Activated T-cell treated with anti-CD3 and anti-CD28 coated beads, Interleukin-2, amount 50 U/mL, for 24 hours (primary cell): ENCODE measurements at regions not wholly inside any gene's neighbourhood (a gene's known extent, or its start where the extent isn't known, plus 50 kb on each side); places are given as distances from the start of the nearest gene placed in this dataset.

ENCODE experiments used
- DNase-seq: peaks from one replicate; pipeline ENCODE4 v3.0.0-alpha.2; 2020
- H3K27ac Mint-ChIP-seq: 2 replicates; pipeline ENCODE4 v1.8.0; 2020; ENCODE audit warnings: mild to moderate bottlenecking, mixed read lengths
- H3K27me3 Mint-ChIP-seq: 2 replicates; pipeline ENCODE4 v1.8.0; 2020; ENCODE audit warnings: mixed read lengths
- H3K36me3 Mint-ChIP-seq: 2 replicates; pipeline ENCODE4 v1.8.0; 2020; ENCODE audit warnings: low read depth, mixed read lengths
- H3K4me1 Mint-ChIP-seq: 2 replicates; pipeline ENCODE4 v1.8.0; 2020; ENCODE audit warnings: low read depth, mixed read lengths
- H3K4me3 Mint-ChIP-seq: 2 replicates; pipeline ENCODE4 v1.8.0; 2020; ENCODE audit warnings: mild to moderate bottlenecking, moderate library complexity, mixed read lengths
- H3K9me3 Mint-ChIP-seq: 2 replicates; pipeline ENCODE4 v1.8.0; 2020; ENCODE audit warnings: mixed read lengths

GRCh38 chr5:93929131-93929530 lies 187.7 kb upstream of the POU5F2 start:
- H3K9me3 Mint-ChIP-seq, result no peaks in the 10 kb centered on the region
- no peak overlapping the region for H3K4me3 Mint-ChIP-seq
- peaks cover 21% of the 10 kb centered on the region for H3K36me3 Mint-ChIP-seq
- H3K4me1 Mint-ChIP-seq, result peaks cover 2% of the 10 kb centered on the region
- H3K27ac Mint-ChIP-seq, result no peak overlapping the region
- DNase-seq, result no peak
- no peaks in the 10 kb centered on the region for H3K27me3 Mint-ChIP-seq

DNA sequence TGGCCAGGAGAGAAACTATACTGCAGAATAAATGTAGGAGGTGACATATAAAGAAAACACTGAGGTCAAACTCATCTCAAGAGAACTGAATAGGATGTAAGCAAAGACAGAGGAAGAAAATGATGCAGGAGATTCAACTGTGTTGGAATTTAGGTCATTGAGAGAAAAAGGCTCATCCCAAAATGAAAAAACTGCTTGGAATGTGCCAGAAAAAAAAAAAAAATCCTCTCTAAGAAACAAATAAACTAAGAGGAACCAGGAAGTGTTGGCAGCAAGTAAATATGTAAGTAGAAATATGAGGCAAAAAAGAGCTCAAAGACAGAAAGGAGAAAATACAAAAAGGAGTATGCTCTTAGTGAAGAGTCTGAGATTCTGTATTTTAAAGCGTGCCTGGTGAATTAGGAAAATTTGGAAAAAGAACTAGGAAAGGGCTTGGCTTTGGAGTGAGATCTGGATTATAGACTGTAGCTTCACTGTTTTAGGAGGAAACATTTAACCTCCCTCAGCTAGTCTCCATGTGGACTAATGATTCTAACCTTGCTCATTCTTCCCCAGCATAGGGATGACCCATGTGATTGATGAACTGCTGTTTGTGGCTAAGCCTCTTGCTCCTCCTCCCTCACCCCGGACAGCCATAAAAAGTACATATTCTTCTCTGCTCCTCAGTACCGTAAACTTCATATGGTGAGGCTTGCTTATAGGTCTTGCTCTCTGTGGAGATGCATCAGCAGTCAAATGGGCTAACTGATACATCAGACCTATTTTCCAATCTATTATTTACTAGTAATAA lies 185.6 kb upstream of the POU5F2 start:
- Mint-ChIP-seq H3K4me1 (peaks cover 2% of the 10 kb centered on the region), H3K4me3 (no peak overlapping the region), H3K27me3 (no peaks in the 10 kb centered on the region), H3K27ac (no peak overlapping the region), H3K9me3 (no peaks in the 10 kb centered on the region), H3K36me3 (peaks cover 9% of the 10 kb centered on the region)
- no peak for DNase-seq

DNA sequence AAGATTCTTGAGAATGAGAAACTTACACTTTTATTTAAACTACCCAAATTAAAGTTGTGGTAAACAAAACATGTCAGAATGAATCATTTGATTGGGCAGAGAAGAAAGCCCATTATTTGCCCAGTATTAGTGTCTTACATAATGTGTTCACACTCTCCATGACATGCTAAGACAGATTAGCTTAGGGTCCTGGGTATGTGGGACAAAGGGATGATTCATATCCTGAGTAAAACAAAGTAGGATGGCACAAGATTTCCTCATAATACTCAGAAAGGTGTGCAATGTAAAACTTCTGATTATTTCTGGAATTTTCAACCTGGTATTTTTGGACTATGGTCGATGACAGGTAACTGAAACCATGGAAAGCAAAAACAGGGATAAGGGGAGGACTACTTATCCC lies 183.9 kb upstream of the POU5F2 start:
- Mint-ChIP-seq H3K4me3 (no peak overlapping the region), H3K36me3 (peaks cover 18% of the 10 kb centered on the region), H3K4me1 (peaks cover 2% of the 10 kb centered on the region), H3K9me3 (no peaks in the 10 kb centered on the region), H3K27ac (no peak overlapping the region), H3K27me3 (no peaks in the 10 kb centered on the region)
- DNase-seq, result no peak

DNA sequence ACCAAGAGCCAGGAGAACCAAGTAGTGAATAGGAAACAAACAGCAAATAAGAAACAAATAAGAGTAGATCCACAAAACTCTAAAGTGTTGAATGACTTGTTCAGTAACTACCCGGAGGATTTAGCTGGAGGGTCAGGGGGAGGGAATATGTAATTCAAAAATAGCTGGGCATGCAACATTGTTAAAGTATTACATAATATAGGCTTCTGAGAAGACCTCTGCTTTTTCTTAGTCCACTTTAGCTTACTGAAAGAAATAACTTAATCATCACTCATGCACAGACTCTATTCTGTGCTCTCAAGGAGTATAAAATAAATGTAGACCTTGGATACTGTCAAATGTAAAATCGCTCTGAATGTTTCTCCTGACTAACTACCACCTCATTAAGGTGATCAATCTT lies 183.2 kb upstream of the POU5F2 start:
- Mint-ChIP-seq H3K9me3 (no peaks in the 10 kb centered on the region), H3K36me3 (peaks cover 17% of the 10 kb centered on the region), H3K4me1 (peaks cover 2% of the 10 kb centered on the region), H3K27ac (no peak overlapping the region), H3K4me3 (no peak overlapping the region), H3K27me3 (no peaks in the 10 kb centered on the region)
- DNase-seq, result no peak

DNA sequence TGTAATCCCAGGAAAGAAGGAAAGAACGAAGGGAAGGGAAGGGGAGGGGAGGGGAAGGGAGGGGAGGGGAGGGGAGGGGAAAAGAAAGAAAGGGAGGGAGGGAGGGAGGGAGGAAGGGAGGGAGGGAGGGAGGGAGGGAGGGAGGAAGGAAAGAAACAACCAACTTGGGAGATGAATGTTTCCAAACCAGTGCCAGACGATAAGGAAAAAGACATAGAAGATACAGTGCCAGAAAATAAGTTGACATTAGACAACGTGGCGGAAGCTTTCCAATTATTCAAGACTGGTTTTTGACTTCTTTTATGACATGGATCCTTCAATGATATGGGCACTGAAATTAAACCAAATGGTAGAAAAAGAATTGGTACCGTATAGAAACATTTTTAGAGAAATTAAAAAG lies 181.2 kb upstream of the POU5F2 start:
- Mint-ChIP-seq H3K36me3 (peaks cover 17% of the 10 kb centered on the region), H3K4me3 (no peak overlapping the region), H3K4me1 (peaks cover 2% of the 10 kb centered on the region), H3K27ac (no peak overlapping the region), H3K9me3 (no peaks in the 10 kb centered on the region), H3K27me3 (no peaks in the 10 kb centered on the region)
- no peak for DNase-seq

- peaks cover 12% of the 10 kb centered on the region for H3K36me3 Mint-ChIP-seq
- H3K4me1 Mint-ChIP-seq, result peaks cover 2% of the 10 kb centered on the region
- no peak overlapping the region for H3K4me3 Mint-ChIP-seq
- H3K27ac Mint-ChIP-seq, result no peak overlapping the region
- DNase-seq, result no peak
- no peaks in the 10 kb centered on the region for H3K27me3 Mint-ChIP-seq
- no peaks in the 10 kb centered on the region for H3K9me3 Mint-ChIP-seq
Observed at GRCh38 chr5:93921001-93921400, 179.6 kb upstream of the POU5F2 start.

GRCh38 chr5:93916872-93917271 lies 175.5 kb upstream of the POU5F2 start:
- Mint-ChIP-seq H3K4me3 (no peak overlapping the region), H3K36me3 (peaks cover 10% of the 10 kb centered on the region), H3K27me3 (no peaks in the 10 kb centered on the region), H3K9me3 (no peaks in the 10 kb centered on the region), H3K27ac (no peak overlapping the region), H3K4me1 (peaks cover 3% of the 10 kb centered on the region)
- no peak for DNase-seq

GRCh38 chr5:93915142-93915553 lies 173.7 kb upstream of the POU5F2 start:
- Mint-ChIP-seq H3K36me3 (no peaks in the 10 kb centered on the region), H3K9me3 (no peaks in the 10 kb centered on the region), H3K4me1 (peaks cover 3% of the 10 kb centered on the region), H3K27me3 (no peaks in the 10 kb centered on the region), H3K4me3 (no peak overlapping the region), H3K27ac (no peak overlapping the region)
- DNase-seq, result no peak

- DNase-seq, result no peak
- Mint-ChIP-seq H3K9me3 (no peaks in the 10 kb centered on the region), H3K4me3 (no peak overlapping the region), H3K4me1 (peaks cover 3% of the 10 kb centered on the region), H3K27me3 (no peaks in the 10 kb centered on the region), H3K27ac (no peak overlapping the region), H3K36me3 (no peaks in the 10 kb centered on the region)
Observed at GRCh38 chr5:93911609-93912008, 170.2 kb upstream of the POU5F2 start.

GRCh38 chr5:93909356-93909755 lies 168.0 kb upstream of the POU5F2 start:
- no peaks in the 10 kb centered on the region for H3K36me3 Mint-ChIP-seq
- H3K27me3 Mint-ChIP-seq, result no peaks in the 10 kb centered on the region
- no peak overlapping the region for H3K27ac Mint-ChIP-seq
- no peaks in the 10 kb centered on the region for H3K4me1 Mint-ChIP-seq
- no peaks in the 10 kb centered on the region for H3K9me3 Mint-ChIP-seq
- DNase-seq, result no peak
- H3K4me3 Mint-ChIP-seq, result no peak overlapping the region

GRCh38 chr5:93904917-93905316 lies 163.5 kb upstream of the POU5F2 start:
- no peaks in the 10 kb centered on the region for H3K9me3 Mint-ChIP-seq
- no peak overlapping the region for H3K27ac Mint-ChIP-seq
- H3K4me3 Mint-ChIP-seq, result no peak overlapping the region
- H3K4me1 Mint-ChIP-seq, result no peaks in the 10 kb centered on the region
- no peaks in the 10 kb centered on the region for H3K27me3 Mint-ChIP-seq
- no peak for DNase-seq
- no peaks in the 10 kb centered on the region for H3K36me3 Mint-ChIP-seq

DNA sequence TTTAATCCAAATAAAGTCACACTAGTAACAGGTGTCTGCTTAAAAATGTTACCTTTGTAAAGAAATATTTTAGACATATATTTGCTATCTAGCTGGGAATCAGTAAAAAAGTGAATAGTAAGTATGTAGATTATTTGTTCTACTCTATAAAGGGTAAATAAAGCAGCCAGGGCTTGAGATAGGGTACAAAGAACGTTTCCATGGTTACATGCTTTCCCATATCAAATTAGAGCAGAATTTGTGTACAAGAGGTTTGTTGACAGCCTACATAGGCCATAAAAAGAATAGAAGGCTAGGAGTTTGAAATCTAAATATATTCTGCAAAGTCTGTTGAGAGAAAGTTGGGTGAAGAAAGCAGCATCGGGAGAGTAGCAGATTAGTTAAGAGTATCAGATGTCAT lies 160.9 kb upstream of the POU5F2 start:
- H3K27me3 Mint-ChIP-seq, result no peaks in the 10 kb centered on the region
- H3K27ac Mint-ChIP-seq, result no peak overlapping the region
- H3K9me3 Mint-ChIP-seq, result no peaks in the 10 kb centered on the region
- no peak for DNase-seq
- no peaks in the 10 kb centered on the region for H3K36me3 Mint-ChIP-seq
- H3K4me1 Mint-ChIP-seq, result no peaks in the 10 kb centered on the region
- H3K4me3 Mint-ChIP-seq, result no peak overlapping the region

GRCh38 chr5:93899026-93899600 lies 157.7 kb upstream of the POU5F2 start:
- no peak for DNase-seq
- Mint-ChIP-seq H3K27ac (no peak overlapping the region), H3K4me3 (no peak overlapping the region), H3K36me3 (no peaks in the 10 kb centered on the region), H3K4me1 (no peaks in the 10 kb centered on the region), H3K27me3 (no peaks in the 10 kb centered on the region), H3K9me3 (no peaks in the 10 kb centered on the region)

DNA sequence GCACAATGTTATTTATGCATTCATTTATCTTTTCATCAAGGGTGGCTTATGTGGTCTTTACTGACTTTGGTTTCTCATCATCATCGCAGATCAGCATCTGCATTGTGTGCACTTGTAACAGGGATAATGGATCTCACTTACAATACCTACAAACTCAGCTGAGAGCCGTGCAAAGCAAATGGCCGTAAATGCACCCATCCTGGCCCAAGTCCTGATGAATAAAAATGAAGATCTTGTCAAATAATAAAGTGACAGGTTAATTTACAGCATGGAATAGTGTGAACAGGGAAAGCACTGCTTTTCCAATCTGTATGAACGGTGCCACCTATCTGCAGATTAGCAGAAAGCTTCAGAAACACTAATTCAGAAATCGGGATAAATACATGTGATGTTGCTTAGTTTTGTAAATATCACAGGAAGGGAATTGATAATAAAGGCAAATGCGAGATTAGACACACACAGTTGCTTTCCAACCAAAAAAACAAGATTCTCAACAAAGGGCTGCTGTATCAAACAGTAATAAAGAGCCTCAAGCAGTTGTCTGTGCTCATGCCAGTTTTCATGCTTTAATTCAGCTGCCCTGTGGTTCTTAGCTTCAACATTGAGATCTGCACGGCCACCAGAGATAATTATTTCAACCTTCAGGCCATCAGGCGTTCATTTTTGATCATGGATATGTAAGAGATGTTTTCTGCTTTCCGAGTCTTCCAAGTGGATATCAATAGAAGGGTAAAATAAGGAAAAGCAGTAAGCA lies 153.4 kb upstream of the POU5F2 start:
- Mint-ChIP-seq H3K27me3 (no peaks in the 10 kb centered on the region), H3K27ac (no peak overlapping the region), H3K9me3 (no peaks in the 10 kb centered on the region), H3K4me3 (no peak overlapping the region), H3K36me3 (no peaks in the 10 kb centered on the region), H3K4me1 (no peaks in the 10 kb centered on the region)
- DNase-seq, result no peak

DNA sequence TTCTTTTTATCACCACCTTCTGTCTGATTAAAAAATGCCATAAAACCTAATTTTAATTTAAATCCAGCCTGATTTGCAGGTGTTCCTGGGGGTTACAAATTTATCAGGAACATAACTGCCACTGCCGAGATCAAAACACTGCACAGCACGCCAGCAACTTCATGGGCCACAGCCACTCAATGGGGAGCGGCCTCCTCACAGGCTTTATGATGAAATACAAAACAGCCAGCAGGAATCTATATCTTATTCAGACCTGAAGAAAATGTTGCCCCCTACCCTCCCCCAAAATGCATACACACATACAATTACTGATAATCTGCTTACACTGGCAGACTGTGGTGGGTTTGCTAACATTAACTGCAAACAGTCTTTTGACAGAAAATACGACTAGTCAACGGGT lies 151.7 kb upstream of the POU5F2 start:
- no peak for DNase-seq
- no peak overlapping the region for H3K4me3 Mint-ChIP-seq
- H3K4me1 Mint-ChIP-seq, result no peaks in the 10 kb centered on the region
- no peaks in the 10 kb centered on the region for H3K36me3 Mint-ChIP-seq
- H3K27me3 Mint-ChIP-seq, result no peaks in the 10 kb centered on the region
- H3K9me3 Mint-ChIP-seq, result no peaks in the 10 kb centered on the region
- no peak overlapping the region for H3K27ac Mint-ChIP-seq
